ENCODE measurements at regions not wholly inside any gene's neighbourhood (a gene's known extent, or its start where the extent isn't known, plus 50 kb on each side); places are given as distances from the start of the nearest gene placed in this dataset.

DNA sequence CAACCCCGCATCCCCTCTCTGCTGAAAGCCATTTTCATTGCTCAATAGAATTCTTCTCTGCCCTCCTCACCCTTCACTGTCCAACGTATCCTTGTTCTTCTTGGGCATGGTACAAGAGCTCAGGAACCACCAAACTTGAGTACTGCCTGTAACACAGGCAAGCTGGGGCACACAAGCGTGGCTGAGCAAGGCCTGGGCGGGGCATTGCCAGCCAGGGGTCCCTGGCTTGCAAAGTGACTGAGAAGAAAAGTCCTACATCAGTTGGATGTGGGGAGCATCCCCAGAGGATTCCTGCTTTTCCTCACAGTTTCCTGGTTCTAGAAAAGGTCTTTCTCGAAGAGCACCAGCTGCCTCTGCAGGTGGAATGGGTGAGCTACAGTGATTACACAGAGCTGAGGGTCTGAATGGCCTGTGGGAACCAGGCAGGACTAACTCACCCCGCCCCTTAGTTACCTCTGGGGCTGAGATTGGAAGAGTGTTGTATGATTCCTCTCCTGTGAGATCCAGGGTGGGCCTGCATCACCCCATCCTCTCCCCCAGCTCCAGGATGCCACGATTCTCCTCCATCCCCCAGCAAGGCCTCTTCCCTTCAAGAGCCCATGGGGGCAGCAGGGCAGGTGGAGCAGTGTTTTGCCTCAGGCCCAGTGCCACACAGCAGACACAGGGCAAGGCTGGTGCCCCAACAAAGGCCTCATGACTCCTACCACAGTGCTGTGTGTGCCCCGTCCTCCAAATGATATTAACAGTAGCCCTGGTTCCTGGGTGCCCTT is 121.9 kb downstream of the MATN1 start:
- TF ChIP-seq POLR2AphosphoS5 (IDR thresholded peaks at IDR 0.05; ENCODE audit: low read depth, low read length) (no peak), SIN3A (IDR thresholded peaks at IDR 0.05; ENCODE audit: borderline replicate concordance, insufficient read depth, low read length) (no peak), TAF1 (IDR thresholded peaks at IDR 0.05; ENCODE audit: borderline replicate concordance, insufficient read depth, low read length) (no peak)

Measured in PFSK-1 (cell line).